Keratinocyte (primary cell): ENCODE measurements at regions not wholly inside any gene's neighbourhood (a gene's known extent, or its start where the extent isn't known, plus 50 kb on each side); places are given as distances from the start of the nearest gene placed in this dataset.

Source experiments
- DNase-seq: peaks from one replicate; pipeline ENCODE4 v3.0.0-alpha.2; 2011; ENCODE audit warnings: low read depth, missing footprints, low spot score
- FAIRE-seq: peaks from 2 replicates; lab custom pipeline; 2011; peaks lifted over from hg19 to GRCh38; lab: Jason Lieb, UNC
- H2AFZ ChIP-seq: 2 replicates; pipeline ENCODE4 v1.6.0; 2012; ENCODE audit warnings: low read length, control low read depth, inconsistent platforms; ENCODE audit not compliant: control insufficient read depth
- H3K27ac ChIP-seq: 2 replicates; pipeline ENCODE4 v1.5.1; 2011; ENCODE audit warnings: low read length; ENCODE audit not compliant: control insufficient read depth, insufficient read depth
- H3K27me3 ChIP-seq: 3 replicates; pipeline ENCODE4 v1.6.0; 2011; ENCODE audit warnings: low read length; ENCODE audit not compliant: control insufficient read depth, insufficient read depth; ENCODE audit errors: extremely low read depth
- H3K36me3 ChIP-seq, 2 experiments: 2 replicates in 1 of 2; 3 replicates in 1 of 2; pipeline ENCODE4 v1.5.1; 2011; ENCODE audit warnings: low read length in 2 of 2, mild to moderate bottlenecking in 1 of 2; ENCODE audit not compliant: control insufficient read depth in 2 of 2, insufficient read depth in 2 of 2; ENCODE audit errors: extremely low read depth in 1 of 2
- H3K4me1 ChIP-seq: 3 replicates; pipeline ENCODE4 v1.5.1; 2011; ENCODE audit warnings: low read length; ENCODE audit not compliant: control insufficient read depth, insufficient read depth; ENCODE audit errors: extremely low read depth
- H3K4me2 ChIP-seq: 3 replicates; pipeline ENCODE4 v1.6.0; 2011; ENCODE audit warnings: low read depth, low read length; ENCODE audit not compliant: control insufficient read depth, insufficient read depth; ENCODE audit errors: extremely low read depth
- H3K4me3 ChIP-seq, 3 experiments: fragments of 200-600 bp in 1 of 3; sonication (generic) in 1 of 3; 2 replicates in 2 of 3; 3 replicates in 1 of 3; pipeline ENCODE4 v1.5.1; 2011 to 2016; ENCODE audit warnings: low read length in 3 of 3, mild to moderate bottlenecking in 3 of 3, control low read depth in 2 of 3, inconsistent platforms in 1 of 3, low read depth in 1 of 3, mixed read lengths in 1 of 3, mixed run types in 1 of 3, moderate library complexity in 1 of 3; ENCODE audit not compliant: control insufficient read depth in 2 of 3, insufficient read depth in 2 of 3; ENCODE audit errors: extremely low read depth in 1 of 3
- H3K79me2 ChIP-seq: 2 replicates; pipeline ENCODE4 v1.6.0; 2012; ENCODE audit warnings: low read length; ENCODE audit not compliant: control insufficient read depth, insufficient read depth
- H3K9ac ChIP-seq: 3 replicates; pipeline ENCODE4 v1.6.0; 2011; ENCODE audit warnings: low read length; ENCODE audit not compliant: control insufficient read depth, insufficient read depth; ENCODE audit errors: extremely low read depth
- H3K9me1 ChIP-seq: 3 replicates; pipeline ENCODE4 v1.6.0; 2011; ENCODE audit warnings: low read length; ENCODE audit not compliant: control insufficient read depth, insufficient read depth; ENCODE audit errors: extremely low read depth
- H3K9me3 ChIP-seq: 2 replicates; pipeline ENCODE4 v1.5.1; 2012; ENCODE audit warnings: low read depth, low read length; ENCODE audit not compliant: control insufficient read depth
- H4K20me1 ChIP-seq: 3 replicates; pipeline ENCODE4 v1.6.0; 2011; ENCODE audit warnings: low read length; ENCODE audit not compliant: control insufficient read depth, insufficient read depth; ENCODE audit errors: extremely low read depth
- CTCF ChIP-seq, 3 experiments: IDR thresholded peaks in 1 of 3; conservative IDR thresholded peaks in 1 of 3; optimal IDR thresholded peaks in 1 of 3; 2 replicates in 2 of 3; 3 replicates in 1 of 3; pipeline versions ENCODE3 to v1.5.1; 2011; ENCODE audit warnings: low read length in 3 of 3, mild to moderate bottlenecking in 3 of 3, moderate library complexity in 2 of 3, control low read depth in 1 of 3, inconsistent platforms in 1 of 3; ENCODE audit not compliant: insufficient read depth in 2 of 3; ENCODE audit errors: extremely low read depth in 1 of 3
- EZH2 ChIP-seq: IDR thresholded peaks from one replicate; pipeline ENCODE4 v1.6.1; 2012; ENCODE audit warnings: inconsistent platforms, mild to moderate bottlenecking, low read length, moderate library complexity
- dilution Hi-C: fragments of 300-500 bp; cut with MboI; formaldehyde crosslinking; loops from one replicate; pipeline ENCODE4 v1.7.0; 2020; ENCODE audit warnings: low sequenced_read_pairs; ENCODE audit not compliant: extremely low pct_ligation_motif_present

- no peaks in the 10 kb centered on the region for H3K79me2 ChIP-seq
- no peak overlapping the region for H3K27ac ChIP-seq
- no peak overlapping the region for H3K4me2 ChIP-seq
- FAIRE-seq (no peak), DNase-seq (no peak)
- no peak overlapping the region for H3K9ac ChIP-seq
- dilution Hi-C loops = no loop called here
- no peak overlapping the region for H2AFZ ChIP-seq
- no peaks in the 10 kb centered on the region for H3K27me3 ChIP-seq
- H4K20me1 ChIP-seq = no peaks in the 10 kb centered on the region
- H3K36me3 ChIP-seq = no peaks in the 10 kb centered on the region
- H3K4me3 ChIP-seq = no peak overlapping the region
- TF ChIP-seq EZH2 = no peak
- TF ChIP-seq CTCF (optimal IDR thresholded peaks at IDR 0.05 in 1 of 3, IDR thresholded peaks at IDR 0.05 in 1 of 3, conservative IDR thresholded peaks at IDR 0.05 in 1 of 3; ENCODE audit: extremely low read depth in 1 of 3, insufficient read depth in 2 of 3, low read length in 3 of 3) = no peak
- H3K9me1 ChIP-seq = no peaks in the 10 kb centered on the region
- H3K9me3 ChIP-seq = no peaks in the 10 kb centered on the region
- peaks cover 4% of the 10 kb centered on the region for H3K4me1 ChIP-seq
Observed at GRCh38 chr11:111169367-111169766, 76.2 kb upstream of the POU2AF2 start.

GRCh38 chr11:111168871-111169270 lies 76.7 kb upstream of the POU2AF2 start:
- no peak overlapping the region for H3K4me2 ChIP-seq
- H3K4me3 ChIP-seq = no peak overlapping the region
- H4K20me1 ChIP-seq = no peaks in the 10 kb centered on the region
- FAIRE-seq (no peak), DNase-seq (no peak)
- H3K27ac ChIP-seq = no peak overlapping the region
- H3K4me1 ChIP-seq = peaks cover 4% of the 10 kb centered on the region
- no peaks in the 10 kb centered on the region for H3K27me3 ChIP-seq
- no peak overlapping the region for H3K9ac ChIP-seq
- dilution Hi-C loops = no loop called here
- TF ChIP-seq CTCF (optimal IDR thresholded peaks at IDR 0.05 in 1 of 3, IDR thresholded peaks at IDR 0.05 in 1 of 3, conservative IDR thresholded peaks at IDR 0.05 in 1 of 3; ENCODE audit: extremely low read depth in 1 of 3, insufficient read depth in 2 of 3, low read length in 3 of 3) (no peak), EZH2 (no peak)
- no peak overlapping the region for H2AFZ ChIP-seq
- H3K36me3 ChIP-seq = no peaks in the 10 kb centered on the region
- no peaks in the 10 kb centered on the region for H3K79me2 ChIP-seq
- no peaks in the 10 kb centered on the region for H3K9me1 ChIP-seq
- H3K9me3 ChIP-seq = no peaks in the 10 kb centered on the region
